ENCODE measurements at regions not wholly inside any gene's neighbourhood (a gene's known extent, or its start where the extent isn't known, plus 50 kb on each side); places are given as distances from the start of the nearest gene placed in this dataset.

- FAIRE-seq (no peak), DNase-seq (ENCODE audit: insufficient read length, low spot score) (no peak)
Measured at GRCh38 chr21:43364261-43364510, 62.7 kb downstream of the SIK1 start.

GRCh38 chr21:43363506-43364260 is 63.2 kb downstream of the SIK1 start:
- FAIRE-seq (no peak), DNase-seq (ENCODE audit: insufficient read length, low spot score) (no peak)

GRCh38 chr21:43362915-43363314 is 64.0 kb downstream of the SIK1 start:
- DNase-seq (ENCODE audit: insufficient read length, low spot score), result no peak
- FAIRE-seq, result no peak

GRCh38 chr21:43362321-43362791 is 64.6 kb downstream of the SIK1 start:
- no peak for FAIRE-seq
- no peak for DNase-seq (ENCODE audit: insufficient read length, low spot score)

- DNase-seq (ENCODE audit: insufficient read length, low spot score), result no peak
- no peak for FAIRE-seq
Measured at GRCh38 chr21:43361493-43362296, 65.2 kb downstream of the SIK1 start.

GRCh38 chr21:43361127-43361492 is 65.8 kb downstream of the SIK1 start:
- FAIRE-seq (no peak), DNase-seq (ENCODE audit: insufficient read length, low spot score) (no peak)

GRCh38 chr21:43360441-43361126 is 66.3 kb downstream of the SIK1 start:
- DNase-seq (ENCODE audit: insufficient read length, low spot score) (no peak), FAIRE-seq (no peak)

- FAIRE-seq (no peak), DNase-seq (ENCODE audit: insufficient read length, low spot score) (no peak)
Measured at GRCh38 chr21:43358940-43359822, 67.8 kb downstream of the SIK1 start.

- FAIRE-seq (no peak), DNase-seq (ENCODE audit: insufficient read length, low spot score) (no peak)
Measured at GRCh38 chr21:43357715-43358430, 69.1 kb downstream of the SIK1 start.

GRCh38 chr21:43355925-43356289 is 71.0 kb downstream of the SIK1 start:
- DNase-seq (ENCODE audit: insufficient read length, low spot score) (no peak), FAIRE-seq (no peak)

GRCh38 chr21:43355266-43355924 is 71.5 kb downstream of the SIK1 start:
- DNase-seq (ENCODE audit: insufficient read length, low spot score), result no peak

GRCh38 chr21:43354666-43355065 is 72.3 kb downstream of the SIK1 start:
- FAIRE-seq, result no peak
- no peak for DNase-seq (ENCODE audit: insufficient read length, low spot score)

More at GRCh38 chr21:43355266-43355924, 71.5 kb downstream of the SIK1 start:
- FAIRE-seq, result no peak

- DNase-seq (ENCODE audit: insufficient read length, low spot score), result no peak
- FAIRE-seq, result no peak
Measured at GRCh38 chr21:43354026-43354420, 72.9 kb downstream of the SIK1 start.

- FAIRE-seq (no peak), DNase-seq (ENCODE audit: insufficient read length, low spot score) (no peak)
Measured at GRCh38 chr21:43353282-43354025, 73.5 kb downstream of the SIK1 start.

- DNase-seq (ENCODE audit: insufficient read length, low spot score) (peak; percentile 33), FAIRE-seq (no peak)
Measured at GRCh38 chr21:43352568-43353281, 74.2 kb downstream of the SIK1 start.

GRCh38 chr21:43352154-43352537 is 74.8 kb downstream of the SIK1 start:
- DNase-seq (ENCODE audit: insufficient read length, low spot score), result no peak
- no peak for FAIRE-seq

- FAIRE-seq (no peak), DNase-seq (ENCODE audit: insufficient read length, low spot score) (no peak)
Measured at GRCh38 chr21:43351501-43352153, 75.3 kb downstream of the SIK1 start.

- DNase-seq (ENCODE audit: insufficient read length, low spot score) (no peak), FAIRE-seq (no peak)
Measured at GRCh38 chr21:43349644-43350043, 77.3 kb downstream of the SIK1 start.

All from HTR-8/SVneo (cell line).